ENCODE measurements at regions not wholly inside any gene's neighbourhood (a gene's known extent, or its start where the extent isn't known, plus 50 kb on each side); places are given as distances from the start of the nearest gene placed in this dataset.
"Not testable (repeated sequence)": the region's sequence is repeated elsewhere in the genome, so short reads cannot be mapped to it uniquely, and the experiment has no call there.

DNA sequence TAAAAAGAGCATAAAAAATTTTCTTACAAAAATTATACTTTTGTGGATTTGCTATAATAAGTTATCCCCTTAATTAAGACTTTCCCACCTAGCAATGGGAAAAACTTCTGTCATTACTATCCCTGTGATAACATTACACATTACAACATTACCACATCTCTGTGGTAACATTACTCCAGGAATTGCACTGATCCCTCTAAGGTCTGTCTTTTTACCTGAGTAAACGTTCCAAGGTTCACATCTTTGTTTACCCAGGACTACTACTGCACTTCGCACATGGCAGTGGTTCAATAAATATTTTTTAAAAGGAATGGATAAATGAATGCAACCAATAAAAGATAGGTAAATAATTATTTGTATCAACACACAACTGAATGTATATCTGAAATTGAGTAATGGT, 92.4 kb upstream of the NOX4 start:
- Histone ChIP-seq H4K20me1 (replicated peaks; ENCODE audit: control insufficient read depth, extremely low read depth, insufficient read depth, low read length) (no peaks in the 10 kb centered on the region), H3K27ac (ENCODE audit: insufficient read depth, low read depth, low read length) (no peak overlapping the region), H3K4me2 (ENCODE audit: insufficient read depth, low read length) (no peak overlapping the region), H3K9me1 (replicated peaks; ENCODE audit: control insufficient read depth, extremely low read depth, insufficient read depth, low read length) (no peaks in the 10 kb centered on the region), H3K9me3 (replicated peaks; ENCODE audit: control insufficient read depth, insufficient read depth, low read length) (no peaks in the 10 kb centered on the region), H3K36me3 (ENCODE audit: control insufficient read depth in 2 of 2, extremely low read depth in 1 of 2, insufficient read depth in 2 of 2, low read length in 2 of 2) (no peaks in the 10 kb centered on the region), H3K4me3 (replicated peaks in 1 of 3; ENCODE audit: insufficient read depth in 1 of 3, low read depth in 1 of 3, low read length in 3 of 3) (no peak overlapping the region), H3K27me3 (ENCODE audit: control insufficient read depth in 2 of 2, insufficient read depth in 2 of 2, low read length in 2 of 2) (no peaks in the 10 kb centered on the region), H2AFZ (ENCODE audit: low read depth, low read length) (no peak overlapping the region), H3K9ac (replicated peaks; ENCODE audit: extremely low read depth, insufficient read depth, low read length) (no peak overlapping the region), H3K79me2 (ENCODE audit: control insufficient read depth, insufficient read depth, low read length) (no peaks in the 10 kb centered on the region), H3K4me1 (ENCODE audit: control insufficient read depth, extremely low read depth, insufficient read depth, low read length) (no peaks in the 10 kb centered on the region)
- no peak for FAIRE-seq
- dilution Hi-C loops (cut with MboI; ENCODE audit: extremely low pct_ligation_motif_present, low sequenced_read_pairs) = no loop called here
- intact Hi-C loops (cut with micrococcal nuclease) = no loop called here
- no TSS peak for BruUV-seq (replicated peaks)
- DNase-seq (ENCODE audit: low read depth, low spot score) = no peak
- CTCF ChIA-PET = no interaction called here
- TF ChIP-seq MYC (IDR thresholded peaks at IDR 0.05; ENCODE audit: low read depth, low read length) (no peak), POLR2AphosphoS5 (IDR thresholded peaks at IDR 0.05; ENCODE audit: insufficient read depth, low read depth, low read length) (no peak)
- POLR2A ChIA-PET = no interaction called here

DNA sequence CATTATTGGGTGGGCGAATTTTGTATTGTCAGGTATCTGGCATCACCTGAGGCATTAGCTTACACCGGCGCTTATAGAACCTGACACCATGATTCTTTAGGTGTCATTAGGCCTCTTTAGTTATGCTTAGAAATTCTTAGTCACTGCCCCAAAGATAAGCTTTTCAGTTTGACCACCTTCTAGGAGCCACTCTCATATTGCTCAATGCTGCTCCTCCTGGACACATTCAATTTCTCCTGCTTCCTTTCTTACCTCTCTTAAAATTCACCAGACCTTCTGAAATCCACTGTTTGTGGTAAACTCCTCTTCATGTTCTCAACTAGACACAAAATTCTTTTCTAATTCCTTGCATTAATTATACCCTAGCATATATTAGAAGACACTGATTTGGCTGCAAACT, 93.9 kb upstream of the NOX4 start:
- DNase-seq (ENCODE audit: low read depth, low spot score); BruUV-seq (replicated peaks); H3K4me3 ChIP-seq (replicated peaks in 1 of 3; ENCODE audit: insufficient read depth in 1 of 3, low read depth in 1 of 3, low read length in 3 of 3); intact Hi-C loops (cut with micrococcal nuclease); FAIRE-seq; H3K27me3 ChIP-seq (ENCODE audit: control insufficient read depth in 2 of 2, insufficient read depth in 2 of 2, low read length in 2 of 2); H3K79me2 ChIP-seq (ENCODE audit: control insufficient read depth, insufficient read depth, low read length); H4K20me1 ChIP-seq (replicated peaks; ENCODE audit: control insufficient read depth, extremely low read depth, insufficient read depth, low read length); H3K4me2 ChIP-seq (ENCODE audit: insufficient read depth, low read length); POLR2A ChIA-PET; H3K9me3 ChIP-seq (replicated peaks; ENCODE audit: control insufficient read depth, insufficient read depth, low read length); H3K36me3 ChIP-seq (ENCODE audit: control insufficient read depth in 2 of 2, extremely low read depth in 1 of 2, insufficient read depth in 2 of 2, low read length in 2 of 2); H3K9me1 ChIP-seq (replicated peaks; ENCODE audit: control insufficient read depth, extremely low read depth, insufficient read depth, low read length); dilution Hi-C loops (cut with MboI; ENCODE audit: extremely low pct_ligation_motif_present, low sequenced_read_pairs); H2AFZ ChIP-seq (ENCODE audit: low read depth, low read length); CTCF ChIA-PET; H3K4me1 ChIP-seq (ENCODE audit: control insufficient read depth, extremely low read depth, insufficient read depth, low read length); H3K27ac ChIP-seq (ENCODE audit: insufficient read depth, low read depth, low read length); H3K9ac ChIP-seq (replicated peaks; ENCODE audit: extremely low read depth, insufficient read depth, low read length): not testable (repeated sequence)

DNA sequence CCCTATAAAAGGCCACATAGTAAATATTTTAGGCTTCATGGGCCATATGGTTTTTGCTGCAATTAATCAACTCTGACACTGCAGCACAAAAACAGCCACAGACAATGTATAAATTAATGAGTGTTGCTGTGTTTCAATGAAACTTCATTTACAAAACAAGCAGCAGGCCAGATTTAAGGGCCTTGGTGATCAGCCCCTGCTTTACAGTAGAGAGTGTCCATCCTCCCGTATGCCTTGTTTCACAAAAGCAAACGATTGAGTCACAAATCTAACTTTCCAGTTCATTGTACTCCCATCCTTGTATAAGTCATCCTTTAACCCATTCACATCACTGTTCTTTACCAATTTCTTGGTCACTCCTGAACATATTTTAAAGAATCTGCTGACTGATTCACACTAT, 94.3 kb upstream of the NOX4 start:
- H3K9me1 ChIP-seq (replicated peaks; ENCODE audit: control insufficient read depth, extremely low read depth, insufficient read depth, low read length); H3K4me1 ChIP-seq (ENCODE audit: control insufficient read depth, extremely low read depth, insufficient read depth, low read length); H3K27me3 ChIP-seq (ENCODE audit: control insufficient read depth in 2 of 2, insufficient read depth in 2 of 2, low read length in 2 of 2); H2AFZ ChIP-seq (ENCODE audit: low read depth, low read length); CTCF ChIA-PET; dilution Hi-C loops (cut with MboI; ENCODE audit: extremely low pct_ligation_motif_present, low sequenced_read_pairs); H4K20me1 ChIP-seq (replicated peaks; ENCODE audit: control insufficient read depth, extremely low read depth, insufficient read depth, low read length); POLR2A ChIA-PET; BruUV-seq (replicated peaks); H3K9me3 ChIP-seq (replicated peaks; ENCODE audit: control insufficient read depth, insufficient read depth, low read length); H3K79me2 ChIP-seq (ENCODE audit: control insufficient read depth, insufficient read depth, low read length); H3K4me2 ChIP-seq (ENCODE audit: insufficient read depth, low read length); H3K27ac ChIP-seq (ENCODE audit: insufficient read depth, low read depth, low read length); DNase-seq (ENCODE audit: low read depth, low spot score); H3K9ac ChIP-seq (replicated peaks; ENCODE audit: extremely low read depth, insufficient read depth, low read length); FAIRE-seq; intact Hi-C loops (cut with micrococcal nuclease); H3K36me3 ChIP-seq (ENCODE audit: control insufficient read depth in 2 of 2, extremely low read depth in 1 of 2, insufficient read depth in 2 of 2, low read length in 2 of 2); H3K4me3 ChIP-seq (replicated peaks in 1 of 3; ENCODE audit: insufficient read depth in 1 of 3, low read depth in 1 of 3, low read length in 3 of 3): not testable (repeated sequence)

DNA sequence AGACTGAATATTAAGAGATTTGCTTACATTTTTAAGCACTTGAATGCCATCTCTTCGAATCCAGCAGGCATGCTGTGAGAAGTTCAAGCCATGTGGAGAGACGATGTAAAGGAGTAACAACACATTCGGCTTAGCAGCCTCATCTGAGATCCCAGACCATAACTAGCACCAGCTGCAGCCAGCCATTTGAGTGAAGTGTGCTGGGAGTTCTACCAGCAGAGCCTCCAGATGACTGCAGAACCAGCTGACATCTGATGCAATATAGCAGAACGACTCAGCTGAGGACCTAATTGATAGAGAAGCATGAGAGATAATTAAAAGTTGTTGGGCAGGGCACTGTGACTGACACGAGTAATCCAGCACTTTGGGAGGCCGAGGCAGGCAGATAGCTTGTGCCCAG, 98.2 kb upstream of the NOX4 start:
- H3K79me2 ChIP-seq (ENCODE audit: control insufficient read depth, insufficient read depth, low read length); H3K27ac ChIP-seq (ENCODE audit: insufficient read depth, low read depth, low read length); CTCF ChIA-PET; H3K4me3 ChIP-seq (replicated peaks in 1 of 3; ENCODE audit: insufficient read depth in 1 of 3, low read depth in 1 of 3, low read length in 3 of 3); H2AFZ ChIP-seq (ENCODE audit: low read depth, low read length); DNase-seq (ENCODE audit: low read depth, low spot score); H3K36me3 ChIP-seq (ENCODE audit: control insufficient read depth in 2 of 2, extremely low read depth in 1 of 2, insufficient read depth in 2 of 2, low read length in 2 of 2); H3K9ac ChIP-seq (replicated peaks; ENCODE audit: extremely low read depth, insufficient read depth, low read length); dilution Hi-C loops (cut with MboI; ENCODE audit: extremely low pct_ligation_motif_present, low sequenced_read_pairs); H3K4me2 ChIP-seq (ENCODE audit: insufficient read depth, low read length); H3K4me1 ChIP-seq (ENCODE audit: control insufficient read depth, extremely low read depth, insufficient read depth, low read length); intact Hi-C loops (cut with micrococcal nuclease); POLR2A ChIA-PET; H4K20me1 ChIP-seq (replicated peaks; ENCODE audit: control insufficient read depth, extremely low read depth, insufficient read depth, low read length); H3K9me3 ChIP-seq (replicated peaks; ENCODE audit: control insufficient read depth, insufficient read depth, low read length); FAIRE-seq; BruUV-seq (replicated peaks); H3K9me1 ChIP-seq (replicated peaks; ENCODE audit: control insufficient read depth, extremely low read depth, insufficient read depth, low read length); H3K27me3 ChIP-seq (ENCODE audit: control insufficient read depth in 2 of 2, insufficient read depth in 2 of 2, low read length in 2 of 2): not testable (repeated sequence)

Measured in endothelial cell of umbilical vein (primary cell).